Left lobe of liver (tissue), 2 donors: ENCODE measurements at regions not wholly inside any gene's neighbourhood (a gene's known extent, or its start where the extent isn't known, plus 50 kb on each side); places are given as distances from the start of the nearest gene placed in this dataset.

Source experiments
- ATAC-seq: fragments of 200-7000 bp; cut with Tn5 transposase; one replicate; pipeline ENCODE4 v1.9.1; 2020; ENCODE audit warnings: mild to moderate bottlenecking, moderate library complexity
- DNase-seq: peaks from one replicate; pipeline ENCODE4 v3.0.0-alpha.2; 2020; ENCODE audit warnings: low spot score
- donor health status: DM: no; HTN: no; CAD: no; lungs with moderate emphysema.
- donor health status: DM: no; HTN: yes; CAD: no.

GRCh38 chr4:189440716-189441115, 500.0 kb upstream of the FRG1 start:
- ATAC-seq, result no peak
- no peak for DNase-seq

- ATAC-seq (no peak), DNase-seq (no peak)
Observed at GRCh38 chr4:189443341-189443740, 497.3 kb upstream of the FRG1 start.

GRCh38 chr4:189445613-189446012, 495.1 kb upstream of the FRG1 start:
- DNase-seq, result no peak
- ATAC-seq, result no peak

GRCh38 chr4:189463734-189464133, 476.9 kb upstream of the FRG1 start:
- DNase-seq, result no peak

GRCh38 chr4:189494407-189494806, 446.3 kb upstream of the FRG1 start:
- no peak for ATAC-seq
- no peak for DNase-seq

More at GRCh38 chr4:189463734-189464133, 476.9 kb upstream of the FRG1 start:
- no peak for ATAC-seq

GRCh38 chr4:189497516-189497915, 443.2 kb upstream of the FRG1 start:
- no peak for DNase-seq
- ATAC-seq, result no peak

- no peak for DNase-seq
- no peak for ATAC-seq
Observed at GRCh38 chr4:189497996-189498395, 442.7 kb upstream of the FRG1 start.

- no peak for DNase-seq
- ATAC-seq, result no peak
Observed at GRCh38 chr4:189498457-189498856, 442.2 kb upstream of the FRG1 start.

- ATAC-seq, result no peak
- no peak for DNase-seq
Observed at GRCh38 chr4:189499696-189500095, 441.0 kb upstream of the FRG1 start.

- ATAC-seq, result no peak
Observed at GRCh38 chr4:189500970-189501369, 439.7 kb upstream of the FRG1 start.

GRCh38 chr4:189502841-189503435, 437.7 kb upstream of the FRG1 start:
- ATAC-seq, result no peak
- DNase-seq, result no peak

More at GRCh38 chr4:189500970-189501369, 439.7 kb upstream of the FRG1 start:
- no peak for DNase-seq

GRCh38 chr4:189504220-189504619, 436.5 kb upstream of the FRG1 start:
- ATAC-seq (no peak), DNase-seq (no peak)

GRCh38 chr4:189505380-189505779, 435.3 kb upstream of the FRG1 start:
- no peak for DNase-seq
- no peak for ATAC-seq

- DNase-seq (no peak), ATAC-seq (no peak)
Observed at GRCh38 chr4:189506080-189506479, 434.6 kb upstream of the FRG1 start.

GRCh38 chr4:189507060-189507459, 433.6 kb upstream of the FRG1 start:
- DNase-seq, result no peak
- no peak for ATAC-seq

GRCh38 chr4:189510601-189511000, 430.1 kb upstream of the FRG1 start:
- ATAC-seq (no peak), DNase-seq (no peak)

GRCh38 chr4:189511581-189511980, 429.1 kb upstream of the FRG1 start:
- DNase-seq (no peak), ATAC-seq (no peak)

GRCh38 chr4:189513421-189513820, 427.3 kb upstream of the FRG1 start:
- no peak for ATAC-seq
- no peak for DNase-seq

GRCh38 chr4:189514209-189514608, 426.5 kb upstream of the FRG1 start:
- DNase-seq (no peak), ATAC-seq (no peak)

GRCh38 chr4:189516902-189517301, 423.8 kb upstream of the FRG1 start:
- ATAC-seq (no peak), DNase-seq (no peak)

- ATAC-seq, result no peak
- DNase-seq, result no peak
Observed at GRCh38 chr4:189519186-189519585, 421.5 kb upstream of the FRG1 start.

- ATAC-seq, result no peak
Observed at GRCh38 chr4:189525304-189525703, 415.4 kb upstream of the FRG1 start.

GRCh38 chr4:189530848-189531247, 409.8 kb upstream of the FRG1 start:
- no peak for DNase-seq
- ATAC-seq, result no peak

More at GRCh38 chr4:189525304-189525703, 415.4 kb upstream of the FRG1 start:
- DNase-seq, result no peak
